Daoy (cell line): ENCODE measurements at regions not wholly inside any gene's neighbourhood (a gene's known extent, or its start where the extent isn't known, plus 50 kb on each side); places are given as distances from the start of the nearest gene placed in this dataset.
A peak's percentile ranks its signal among the peaks of the same experiment; 100 is the strongest.
"Not testable (repeated sequence)": the region's sequence is repeated elsewhere in the genome, so short reads cannot be mapped to it uniquely, and the experiment has no call there.

ENCODE experiments used
- DNase-seq: peaks from one replicate; pipeline ENCODE4 v3.0.0-alpha.2; 2015; ENCODE audit warnings: low read depth

GRCh38 chr4:66178906-66179305 is 508.6 kb upstream of the EPHA5 start:
- peak; percentile 43 for DNase-seq

DNA sequence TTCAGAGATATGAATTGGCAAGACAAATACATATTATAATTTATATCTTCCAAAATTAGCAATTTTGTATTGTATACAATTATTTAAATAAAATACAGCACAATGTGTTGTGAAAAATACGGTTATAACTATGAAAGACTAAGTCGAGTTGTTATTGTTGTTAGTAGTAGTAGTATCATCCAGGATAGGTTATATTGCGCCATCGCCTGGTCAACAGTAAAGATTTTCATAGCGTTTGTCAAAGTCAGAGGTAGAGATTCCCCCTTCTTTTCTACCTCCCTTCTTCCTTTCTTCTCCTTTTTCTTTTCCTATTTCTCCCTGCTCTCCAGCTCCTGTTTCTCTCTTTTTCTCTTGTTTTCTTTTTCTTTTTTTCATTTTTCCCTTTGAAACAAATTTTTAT is 499.1 kb upstream of the EPHA5 start:
- peak; percentile 3 for DNase-seq

DNA sequence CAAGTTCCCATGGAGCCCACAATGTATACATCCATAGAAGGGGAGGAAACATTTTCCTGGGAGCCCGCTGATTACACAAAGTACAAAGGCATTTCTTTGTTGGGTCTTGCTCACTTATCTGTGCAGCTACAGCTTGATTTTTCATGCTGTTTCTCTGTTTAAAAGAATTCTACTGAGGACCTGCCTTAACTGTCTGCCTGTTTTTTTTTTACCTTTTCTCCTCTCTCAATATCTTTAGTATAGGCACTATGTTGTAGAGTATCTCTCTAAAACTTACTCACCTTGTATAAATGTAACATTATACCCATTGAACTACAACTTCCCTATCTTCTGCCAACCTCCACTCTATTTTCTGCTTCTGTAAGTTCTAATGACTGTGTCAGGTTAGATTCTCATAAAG is 494.6 kb upstream of the EPHA5 start:
- no peak for DNase-seq

GRCh38 chr4:66160606-66161005 is 490.3 kb upstream of the EPHA5 start:
- DNase-seq: no peak

- DNase-seq: no peak
Measured at GRCh38 chr4:66157594-66157993, 487.3 kb upstream of the EPHA5 start.

DNA sequence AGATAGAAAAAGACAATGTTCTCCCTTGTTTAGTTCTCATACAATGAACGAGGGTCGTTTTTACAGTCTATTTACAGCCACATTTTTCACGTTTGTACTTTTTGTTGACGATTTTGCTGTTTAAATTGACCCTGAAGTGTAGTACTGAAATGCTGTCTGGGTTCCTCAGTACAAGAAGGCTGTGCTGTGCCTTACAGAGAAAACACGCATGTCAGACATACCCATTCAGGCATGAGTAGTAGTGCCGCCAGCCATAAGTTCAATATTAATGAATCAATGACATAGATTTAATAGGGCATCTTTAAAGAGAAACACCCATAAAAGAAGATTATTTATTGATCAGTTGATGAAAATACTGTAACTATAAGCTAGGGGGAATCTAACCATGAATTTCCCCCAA is 459.8 kb upstream of the EPHA5 start:
- no peak for DNase-seq

- no peak for DNase-seq
Measured at GRCh38 chr4:66123831-66124413, 453.6 kb upstream of the EPHA5 start.

- DNase-seq: no peak
Measured at GRCh38 chr4:66123190-66123589, 452.9 kb upstream of the EPHA5 start.

GRCh38 chr4:66115231-66115630 is 444.9 kb upstream of the EPHA5 start:
- not testable (repeated sequence) for DNase-seq

- DNase-seq: no peak
Measured at GRCh38 chr4:66108898-66109297, 438.6 kb upstream of the EPHA5 start.

GRCh38 chr4:66097218-66097617 is 426.9 kb upstream of the EPHA5 start:
- DNase-seq: no peak

DNA sequence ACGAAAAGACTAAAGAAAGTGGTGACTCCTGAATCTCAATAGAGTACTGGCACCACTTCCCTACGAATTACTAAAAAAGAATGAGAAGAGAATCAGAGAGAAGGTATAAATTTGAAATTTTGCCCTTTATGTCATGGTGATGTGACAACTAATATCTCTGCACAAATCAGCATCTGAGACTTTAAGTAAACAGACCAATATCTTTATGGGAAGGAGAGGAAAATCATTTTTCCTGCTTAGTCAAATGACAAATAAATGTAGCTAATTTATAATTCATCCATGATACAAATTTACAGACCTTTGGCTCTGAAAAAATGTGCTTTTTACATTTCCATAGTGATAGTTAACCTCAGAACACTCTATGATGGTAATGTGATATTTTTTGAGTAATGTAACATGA is 424.8 kb upstream of the EPHA5 start:
- DNase-seq: no peak

DNA sequence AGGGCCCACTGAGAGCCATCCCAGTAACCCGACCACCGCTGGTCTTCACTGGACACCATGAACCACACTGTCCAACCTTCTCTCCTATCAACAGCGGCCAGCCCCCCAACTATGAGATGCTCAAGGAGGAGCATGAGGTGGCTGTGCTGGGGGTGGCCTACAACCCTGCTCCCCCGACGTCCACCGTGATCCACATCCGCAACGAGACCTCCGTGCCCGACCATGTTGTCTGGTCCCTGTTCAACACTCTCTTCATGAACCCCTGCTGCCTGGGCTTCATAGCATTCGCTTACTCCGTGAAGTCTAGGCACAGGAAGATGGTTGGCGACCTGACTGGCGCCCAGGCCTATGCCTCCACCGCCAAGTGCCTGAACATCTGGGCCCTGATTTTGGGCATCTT is 423.8 kb upstream of the EPHA5 start:
- no peak for DNase-seq

- no peak for DNase-seq
Measured at GRCh38 chr4:66091786-66092185, 421.5 kb upstream of the EPHA5 start.

DNA sequence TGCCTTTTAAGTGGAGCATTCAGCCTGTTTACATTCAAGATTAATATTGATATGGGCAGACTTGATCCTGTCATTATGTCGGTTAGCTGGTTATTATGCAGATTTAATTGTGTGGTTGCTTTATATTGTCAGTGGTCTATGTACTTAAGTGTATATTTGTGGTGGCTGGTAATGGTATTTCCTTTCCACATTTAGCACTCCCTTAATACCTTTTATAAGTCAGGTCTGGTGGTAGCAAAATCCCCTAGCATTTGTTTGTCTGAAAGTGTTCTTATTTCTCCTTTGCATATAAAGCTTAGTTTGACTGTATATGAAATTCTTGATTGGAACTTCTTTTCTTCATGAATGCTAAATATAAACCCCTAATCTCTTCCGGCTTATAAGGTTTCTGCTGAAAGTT is 403.7 kb upstream of the EPHA5 start:
- no peak for DNase-seq

DNA sequence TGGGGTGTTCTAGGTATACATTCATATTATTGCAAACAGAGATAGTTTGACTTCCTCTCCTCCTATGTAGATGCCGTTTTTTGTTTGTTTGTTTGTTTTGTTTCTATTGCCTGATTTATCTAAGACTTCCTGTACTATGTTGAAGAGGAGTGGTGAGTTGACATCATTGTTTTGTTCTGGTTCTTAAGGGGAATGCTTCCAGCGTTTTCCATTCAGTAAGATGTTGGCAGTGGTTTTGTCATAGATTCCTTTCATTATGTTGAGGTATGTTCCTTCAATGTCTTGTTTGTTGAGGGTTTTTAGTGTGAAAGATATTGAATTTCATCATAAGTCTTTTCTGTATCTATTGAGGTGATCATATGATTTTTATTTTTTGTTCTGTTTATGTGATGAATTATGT is 401.6 kb upstream of the EPHA5 start:
- no peak for DNase-seq

DNA sequence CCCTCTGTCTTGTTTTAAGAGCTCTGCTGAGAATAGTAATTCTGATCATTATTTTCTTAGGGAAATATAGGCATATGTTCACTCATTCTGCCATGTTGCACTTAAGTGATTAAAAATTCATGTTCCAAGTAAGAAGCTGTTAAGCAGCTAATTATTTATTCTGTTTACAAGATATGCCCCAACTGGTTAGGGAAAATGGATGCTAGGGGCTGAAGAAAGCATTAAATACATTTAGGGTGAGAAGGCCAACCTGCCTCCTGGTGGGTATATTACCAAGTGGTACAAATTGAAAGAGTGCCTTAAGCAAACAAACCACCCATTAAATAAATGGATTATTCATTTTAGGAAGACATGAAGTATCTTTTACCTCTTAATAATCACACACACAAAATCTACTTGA is 392.6 kb upstream of the EPHA5 start:
- DNase-seq: no peak

DNA sequence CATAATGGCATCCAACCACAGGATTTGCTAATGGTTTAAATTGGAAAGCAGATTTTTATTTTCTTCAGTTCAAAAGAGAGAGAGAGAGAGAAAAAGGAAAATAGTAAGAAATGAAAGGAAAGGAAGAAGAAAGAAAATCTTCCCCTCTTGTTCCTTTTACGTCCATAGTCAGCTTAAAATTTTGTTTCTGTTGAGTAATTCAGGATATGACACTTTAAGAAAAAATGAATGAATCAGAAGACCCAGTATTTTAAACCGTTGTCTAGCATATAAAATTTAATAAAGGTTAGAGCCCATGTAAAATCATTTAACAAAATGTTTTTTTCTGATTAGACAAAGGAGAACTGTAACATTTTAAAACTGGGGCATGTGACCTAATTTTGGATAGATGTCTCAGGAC is 391.8 kb upstream of the EPHA5 start:
- DNase-seq: no peak

DNA sequence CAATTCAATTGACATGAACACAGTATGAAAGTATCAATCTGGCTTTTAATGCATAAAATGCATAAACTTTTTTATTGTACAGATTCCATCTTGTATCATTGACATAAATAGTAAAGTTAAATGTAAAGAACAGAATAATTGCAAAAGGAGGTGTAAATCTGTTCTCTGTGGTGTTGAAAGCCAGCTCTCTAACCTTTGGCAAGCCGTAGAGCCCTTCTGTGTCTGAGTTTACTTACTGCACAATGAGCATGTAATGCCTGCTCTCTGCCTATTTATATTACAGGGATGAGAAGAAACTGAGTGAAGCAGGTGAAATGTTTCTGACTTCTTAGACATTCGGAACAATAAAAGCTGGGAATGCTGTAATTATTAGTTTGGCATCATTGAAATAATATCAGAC is 389.3 kb upstream of the EPHA5 start:
- DNase-seq: no peak

DNA sequence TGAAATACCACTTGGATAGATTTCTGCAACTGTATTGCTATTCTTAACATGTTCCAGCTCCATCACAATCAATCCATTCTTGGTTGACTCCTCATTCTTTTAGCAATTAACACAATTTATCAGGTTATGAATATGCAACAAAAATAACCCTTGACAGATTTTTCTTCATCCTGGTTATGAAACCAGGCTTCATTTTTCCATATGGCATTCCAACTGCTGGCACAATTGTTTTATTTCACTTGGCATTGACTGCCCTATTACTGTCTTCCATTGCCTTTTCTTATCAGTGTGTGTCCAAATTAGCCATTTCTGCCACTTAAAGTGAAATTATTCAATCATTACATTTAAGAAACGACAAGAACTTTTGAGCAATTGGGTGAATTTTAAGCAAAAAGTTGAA is 388.8 kb upstream of the EPHA5 start:
- no peak for DNase-seq

- no peak for DNase-seq
Measured at GRCh38 chr4:66055999-66056398, 385.7 kb upstream of the EPHA5 start.

DNA sequence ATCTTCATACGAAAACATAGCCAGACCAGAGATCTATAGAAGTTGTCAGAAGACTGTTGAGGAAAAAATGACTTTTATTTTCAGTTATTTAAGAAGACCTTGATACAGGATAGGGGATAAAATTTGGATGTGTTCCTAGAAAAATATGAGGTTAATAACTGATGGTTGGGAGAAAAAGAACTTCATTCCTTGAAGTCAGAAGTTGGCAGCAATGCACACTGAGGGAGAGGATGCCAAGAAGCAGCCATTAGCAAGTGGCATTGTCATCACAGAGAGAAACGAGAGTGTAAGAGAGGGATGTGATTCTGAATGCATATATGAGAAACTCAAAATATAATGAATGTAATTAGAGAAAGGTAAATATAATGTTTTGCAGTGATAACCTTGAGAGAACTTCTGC is 382.1 kb upstream of the EPHA5 start:
- DNase-seq: no peak

DNA sequence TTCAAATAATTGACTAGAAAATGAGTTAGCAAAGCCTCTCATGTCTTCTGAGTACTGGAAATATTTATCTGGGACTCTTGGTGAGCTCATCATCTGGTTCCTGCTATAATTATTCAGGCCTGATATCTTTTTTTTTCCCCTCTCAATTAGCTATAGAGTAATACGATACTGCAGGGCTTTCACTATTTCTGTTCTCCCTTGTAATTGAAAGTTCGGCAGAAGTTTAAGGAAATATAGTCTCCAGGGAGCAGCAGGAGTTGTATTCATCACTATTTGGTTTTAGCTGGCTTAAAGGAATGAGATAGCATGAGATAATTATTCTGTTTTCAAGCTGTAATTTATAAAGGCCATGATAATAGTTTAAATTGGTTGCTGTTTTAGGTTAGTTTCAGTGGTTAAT is 378.6 kb upstream of the EPHA5 start:
- DNase-seq: no peak

DNA sequence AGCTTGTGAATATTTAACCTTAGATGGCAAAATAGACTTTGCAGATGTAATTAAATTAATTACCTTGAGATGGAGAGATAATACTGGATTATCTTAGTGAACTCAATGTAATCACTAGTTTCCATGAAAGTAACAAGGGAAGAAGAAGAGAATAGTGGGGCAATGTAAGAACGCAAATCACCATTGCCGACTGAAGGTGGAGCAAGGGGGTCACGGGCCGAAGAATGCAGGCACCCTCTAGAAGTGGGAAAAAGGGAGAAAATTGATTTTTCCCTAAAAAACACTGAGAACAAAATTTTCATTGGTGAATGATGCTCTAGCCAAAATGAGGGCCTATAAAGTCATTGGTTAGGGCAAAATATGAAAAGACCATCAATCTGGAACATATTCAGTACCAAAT is 375.6 kb upstream of the EPHA5 start:
- no peak for DNase-seq

- DNase-seq: no peak
Measured at GRCh38 chr4:66035701-66036100, 365.4 kb upstream of the EPHA5 start.
